HepG2 (cell line): ENCODE measurements at regions not wholly inside any gene's neighbourhood (a gene's known extent, or its start where the extent isn't known, plus 50 kb on each side); places are given as distances from the start of the nearest gene placed in this dataset.

Source experiments
- ATAC-seq: fragments of 200-7000 bp; cut with Tn5 transposase; 3 replicates; pipeline ENCODE4 v1.9.1; 2020; ENCODE audit warnings: mild to moderate bottlenecking, moderate library complexity
- BruUV-seq: library from RNA; stranded (reverse); fragments of 400-500 nt; replicated peaks from 2 replicates; lab custom pipeline; 2021; lab: Mats Ljungman, UMichigan
- CTCF ChIA-PET: fragments of 300-600 bp; formaldehyde crosslinking; extraction: SDS; loops from one replicate; lab custom pipeline; 2021; ENCODE audit warnings: low total read pairs, inconsistent platforms, low intra/inter-chr PET ratio; lab: Yijun Ruan, JAX
- POLR2A ChIA-PET: fragments of 350-600 bp; sonication (Branson Sonifier 250); formaldehyde crosslinking; loops from one replicate; lab custom pipeline; 2020; ENCODE audit warnings: antibody characterized with exemption, inconsistent platforms; lab: Yijun Ruan, JAX
- DNase-seq: peaks from one replicate; pipeline ENCODE4 v3.0.0-alpha.2; 2015; ENCODE audit warnings: low spot score
- FAIRE-seq: peaks from 3 replicates; lab custom pipeline; 2011; peaks lifted over from hg19 to GRCh38; lab: Jason Lieb, UNC
- H2AFZ ChIP-seq: one replicate; pipeline ENCODE4 v1.6.1; 2011; ENCODE audit warnings: low read length, inconsistent platforms
- H3K27ac ChIP-seq: fragments of 300-600 bp; 3 replicates; pipeline ENCODE4 v1.8.0; 2011; ENCODE audit warnings: mixed run types, mild to moderate bottlenecking, mixed read lengths, low read length, inconsistent platforms; ENCODE audit not compliant: insufficient read depth; ENCODE audit errors: extremely low read length
- H3K27me3 ChIP-seq, 2 experiments: fragments of 200-600 bp in 1 of 2; 2 replicates in 1 of 2; 3 replicates in 1 of 2; pipeline versions ENCODE4 v1.6.0 to v1.8.0; 2011; ENCODE audit warnings: low read length in 2 of 2, mild to moderate bottlenecking in 2 of 2, moderate library complexity in 2 of 2, inconsistent platforms in 1 of 2; ENCODE audit not compliant: insufficient read depth in 2 of 2, control insufficient read depth in 1 of 2
- H3K36me3 ChIP-seq, 2 experiments: fragments of 200-600 bp in 1 of 2; replicated peaks in 1 of 2; 2 replicates in 1 of 2; 3 replicates in 1 of 2; pipeline versions ENCODE4 v1.5.1 to v1.8.0; 2011; ENCODE audit warnings: low read length in 2 of 2, inconsistent platforms in 1 of 2; ENCODE audit not compliant: insufficient read depth in 2 of 2, control insufficient read depth in 1 of 2
- H3K4me1 ChIP-seq: 2 replicates; pipeline ENCODE4 v1.5.1; 2012; ENCODE audit warnings: low read length, inconsistent platforms; ENCODE audit not compliant: insufficient read depth
- H3K4me2 ChIP-seq: 2 replicates; pipeline ENCODE4 v1.6.0; 2011; ENCODE audit warnings: low read depth, low read length, inconsistent platforms
- H3K4me3 ChIP-seq, 3 experiments: fragments of 200-600 bp in 1 of 3; sonication (generic), shearing (Covaris generic) in 1 of 3; replicated peaks in 1 of 3; 2 replicates each; pipeline ENCODE4 v1.5.1; 2011 to 2016; ENCODE audit warnings: low read length in 3 of 3, inconsistent platforms in 2 of 3, low read depth in 2 of 3, mild to moderate bottlenecking in 2 of 3, control low read depth in 1 of 3, mixed read lengths in 1 of 3; ENCODE audit not compliant: insufficient read depth in 1 of 3
- H3K79me2 ChIP-seq: one replicate; pipeline ENCODE4 v1.6.1; 2011; ENCODE audit warnings: low read length, inconsistent platforms; ENCODE audit not compliant: insufficient read depth
- H3K9ac ChIP-seq: 2 replicates; pipeline ENCODE4 v1.6.0; 2011; ENCODE audit warnings: mild to moderate bottlenecking, low read depth, low read length, inconsistent platforms; ENCODE audit not compliant: insufficient read depth
- H3K9me3 ChIP-seq: 2 replicates; pipeline ENCODE4 v1.5.1; 2012; ENCODE audit warnings: mild to moderate bottlenecking, low read length
- H4K20me1 ChIP-seq: 2 replicates; pipeline ENCODE4 v1.6.0; 2011; ENCODE audit warnings: inconsistent platforms, mild to moderate bottlenecking, low read length, moderate library complexity; ENCODE audit not compliant: insufficient read depth
- CBX2 ChIP-seq, 2 experiments: fragments of 200-600 bp in 1 of 2; sonication (generic); formaldehyde crosslinking in 1 of 2; IDR thresholded peaks; 2 replicates each; pipeline versions ENCODE4 v1.7.0 to v1.8.1; 2018 to 2022; ENCODE audit warnings: low read depth in 2 of 2, low read length in 1 of 2, mild to moderate bottlenecking in 1 of 2, missing genetic modification reagents in 1 of 2
- GTF2F1 ChIP-seq: fragments of 150-350 bp; IDR thresholded peaks from 2 replicates; pipeline ENCODE4 v1.6.1; 2014; ENCODE audit warnings: low read length
- KDM4B ChIP-seq: sonication (generic); formaldehyde crosslinking; IDR thresholded peaks from 2 replicates; pipeline ENCODE4 v1.4.0; 2020; ENCODE audit warnings: missing genetic modification reagents
- KLF12 ChIP-seq: sonication (generic); formaldehyde crosslinking; IDR thresholded peaks from 2 replicates; pipeline ENCODE4 v1.4.0; 2020; ENCODE audit warnings: missing genetic modification reagents, borderline replicate concordance
- MBD4 ChIP-seq: IDR thresholded peaks from 2 replicates; pipeline ENCODE4 v1.6.1; 2012; ENCODE audit warnings: low read length, inconsistent platforms, borderline replicate concordance
- PCBP1 ChIP-seq: fragments of 200-400 bp; formaldehyde crosslinking; IDR thresholded peaks from 2 replicates; pipeline ENCODE4 v1.6.1; 2017; ENCODE audit warnings: mild to moderate bottlenecking, low read depth, low read length, borderline replicate concordance
- POLR2A ChIP-seq, 2 experiments: IDR thresholded peaks; 2 replicates each; pipeline ENCODE4 v1.6.1; 2011; ENCODE audit warnings: low read depth in 2 of 2, low read length in 2 of 2, mild to moderate bottlenecking in 1 of 2, moderate library complexity in 1 of 2; ENCODE audit not compliant: insufficient read depth in 1 of 2
- RFXAP ChIP-seq: sonication (generic); formaldehyde crosslinking; IDR thresholded peaks from 2 replicates; pipeline ENCODE4 v1.4.0; 2020; ENCODE audit warnings: missing genetic modification reagents, borderline replicate concordance
- SIX4 ChIP-seq: sonication (generic); formaldehyde crosslinking; IDR thresholded peaks from 2 replicates; pipeline ENCODE4 v1.4.0; 2020; ENCODE audit warnings: missing genetic modification reagents
- SOX6 ChIP-seq, 2 experiments: fragments of 450-650 bp in 1 of 2; sonication (generic) in 1 of 2; formaldehyde crosslinking in 1 of 2; IDR thresholded peaks; 2 replicates each; pipeline versions ENCODE4 v1.4.0 to v1.6.1; 2017 to 2020; ENCODE audit warnings: antibody characterized with exemption in 1 of 2, mild to moderate bottlenecking in 1 of 2, missing genetic modification reagents in 1 of 2
- U2AF2 ChIP-seq: fragments of 200-400 bp; formaldehyde crosslinking; IDR thresholded peaks from 2 replicates; pipeline ENCODE4 v1.6.1; 2017; ENCODE audit warnings: low read depth, mild to moderate bottlenecking, low read length
- ZBTB7B ChIP-seq: sonication (generic); formaldehyde crosslinking; IDR thresholded peaks from 2 replicates; pipeline ENCODE4 v1.4.0; 2020; ENCODE audit warnings: missing genetic modification reagents
- ZFY ChIP-seq: sonication (generic); formaldehyde crosslinking; IDR thresholded peaks from 2 replicates; pipeline ENCODE4 v1.4.0; 2020; ENCODE audit warnings: missing genetic modification reagents
- ZNF251 ChIP-seq: sonication (generic); formaldehyde crosslinking; IDR thresholded peaks from 2 replicates; pipeline ENCODE4 v1.9.0; 2021; ENCODE audit warnings: mild to moderate bottlenecking, missing genetic modification reagents
- ZNF501 ChIP-seq: sonication (generic); formaldehyde crosslinking; IDR thresholded peaks from 2 replicates; pipeline ENCODE4 v1.5.1; 2020; ENCODE audit warnings: mild to moderate bottlenecking, moderate library complexity, missing genetic modification reagents
- WGBS: methylation state at CpG from one replicate; pipeline ENCODE4 v1.1.6; 2017; ENCODE audit warnings: low lambda C conversion rate; 5-methylcytosine and 5-hydroxymethylcytosine counted together
- in situ Hi-C: cut with HindIII; loops from 2 replicates; pipeline ENCODE4 v1.10.0; 2017; ENCODE audit warnings: low pct_unique_long_range_greater_than_20kb; ENCODE audit not compliant: extremely low pct_ligation_motif_present
- intact Hi-C: fragments of 100-400 bp; cut with micrococcal nuclease; formaldehyde crosslinking; loops from one replicate; pipeline ENCODE4 v1.10.0; 2022; ENCODE audit not compliant: unreplicated experiment
- TF ChIP-seq, protein P1 (sequence below): IDR thresholded peaks from 2 replicates; pipeline ENCODE4 v1.6.1; 2012; ENCODE audit warnings: low read length, improper control_type of control experiment
- TF ChIP-seq, protein P2 (sequence below): sonication (generic); formaldehyde crosslinking; IDR thresholded peaks from 2 replicates; pipeline ENCODE4 v1.4.0; 2020; ENCODE audit warnings: missing genetic modification reagents, mild to moderate bottlenecking, borderline replicate concordance

DNA sequence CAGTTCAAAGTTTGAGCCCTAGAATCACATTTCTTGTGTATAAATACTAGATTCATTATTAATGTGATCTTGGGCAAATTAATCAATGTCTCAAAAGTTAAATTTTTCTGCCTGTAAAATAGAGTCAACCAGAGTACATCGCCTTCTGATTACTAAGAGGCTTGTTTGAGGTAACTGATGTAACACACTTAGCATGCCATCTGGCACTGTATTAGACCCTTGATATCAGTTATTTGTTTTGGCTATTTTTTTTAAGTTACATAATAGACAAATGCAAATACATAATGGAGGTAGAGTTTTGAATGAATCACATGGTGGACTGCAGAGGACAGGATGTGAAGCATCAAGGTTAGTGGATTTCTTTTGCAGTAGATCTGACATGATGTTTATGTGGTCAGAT, 298.4 kb downstream of the ADGRL2 start:
- no peak overlapping the region for H3K9ac ChIP-seq
- H4K20me1 ChIP-seq, result no peaks in the 10 kb centered on the region
- no peaks in the 10 kb centered on the region for H3K79me2 ChIP-seq
- FAIRE-seq, result no peak
- no peak for ATAC-seq
- no peak overlapping the region for H3K4me2 ChIP-seq
- in situ Hi-C loops, result no loop called here
- H3K9me3 ChIP-seq, result peaks cover 55% of the 10 kb centered on the region; the same call in 1 of the 2 replicates
- no TSS peak for BruUV-seq
- H3K27me3 ChIP-seq, result no peaks in the 10 kb centered on the region; a peak in 1 of 5 replicates
- ChIA-PET CTCF (no interaction called here), POLR2A (no interaction called here)
- TF ChIP-seq POLR2A (IDR thresholded peaks at IDR 0.05; ENCODE audit: insufficient read depth in 1 of 2, low read depth in 2 of 2, low read length in 2 of 2), result no peak
- TF ChIP-seq RFXAP (CRISPR knock-in tag), result no peak
- TF ChIP-seq ZNF501 (CRISPR knock-in tag), result no peak
- no peak for TF ChIP-seq KDM4B (CRISPR knock-in tag)
- no peak for TF ChIP-seq PCBP1
- TF ChIP-seq, all 625 proteins: peak for 0
- intact Hi-C loops, result no loop called here
- Histone ChIP-seq H2AFZ (no peak overlapping the region), H3K4me3 (no peak overlapping the region), H3K4me1 (no peaks in the 10 kb centered on the region), H3K36me3 (no peaks in the 10 kb centered on the region), H3K27ac (no peak overlapping the region)
- no peak for DNase-seq
- 0% methylated on average over 1 of the region's 1 CpG for WGBS

DNA sequence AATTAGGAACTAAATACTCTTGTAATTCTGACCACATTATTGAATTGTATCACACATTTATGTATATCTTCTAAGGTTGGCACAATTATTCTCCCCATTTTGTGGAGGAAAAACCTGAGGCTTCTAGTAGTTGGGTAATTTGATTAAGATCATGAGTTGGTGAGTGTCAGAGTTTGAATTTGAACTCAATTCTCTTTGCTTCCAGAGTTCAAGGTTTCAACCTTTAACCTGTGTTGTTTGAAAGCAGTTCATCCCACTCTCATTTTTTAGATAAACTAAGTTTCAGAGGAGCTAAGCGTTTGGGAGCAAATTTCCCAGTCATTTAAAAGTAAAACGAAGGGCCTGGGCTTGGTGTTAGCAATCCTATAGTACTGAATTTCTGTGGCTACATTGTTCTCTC, 293.4 kb downstream of the ADGRL2 start:
- H2AFZ ChIP-seq, result no peak overlapping the region
- H3K4me2 ChIP-seq, result no peak overlapping the region
- 5% methylated on average over 2 of the region's 2 CpGs for WGBS
- ChIA-PET POLR2A (no interaction called here), CTCF (no interaction called here)
- no peak for ATAC-seq
- intact Hi-C loops, result no loop called here
- no peaks in the 10 kb centered on the region for H3K4me1 ChIP-seq
- H3K27me3 ChIP-seq, result no peaks in the 10 kb centered on the region; a peak in 1 of 5 replicates
- FAIRE-seq, result no peak
- no TSS peak for BruUV-seq
- H3K79me2 ChIP-seq, result no peaks in the 10 kb centered on the region
- no peaks in the 10 kb centered on the region for H3K36me3 ChIP-seq
- no peak for DNase-seq
- no peak overlapping the region for H3K9ac ChIP-seq
- peaks cover 53% of the 10 kb centered on the region for H3K9me3 ChIP-seq
- H3K4me3 ChIP-seq, result no peak overlapping the region
- H3K27ac ChIP-seq, result no peak overlapping the region
- in situ Hi-C loops, result no loop called here
- H4K20me1 ChIP-seq, result no peaks in the 10 kb centered on the region
- TF ChIP-seq CBX2 (IDR thresholded peaks at IDR 0.05; ENCODE audit: low read depth, low read length) (no peak), CBX2 (CRISPR knock-in tag; IDR thresholded peaks at IDR 0.05; ENCODE audit: low read depth) (no peak), SIX4 (CRISPR knock-in tag) (no peak), U2AF2 (no peak), GTF2F1 (no peak), ZNF251 (CRISPR knock-in tag) (no peak), MBD4 (no peak), KLF12 (CRISPR knock-in tag) (no peak), SOX6 (IDR thresholded peaks at IDR 0.05) (no peak), SOX6 (CRISPR knock-in tag; IDR thresholded peaks at IDR 0.05) (no peak), ZFY (no peak), ZBTB7B (no peak)
- TF ChIP-seq, protein P1, sequence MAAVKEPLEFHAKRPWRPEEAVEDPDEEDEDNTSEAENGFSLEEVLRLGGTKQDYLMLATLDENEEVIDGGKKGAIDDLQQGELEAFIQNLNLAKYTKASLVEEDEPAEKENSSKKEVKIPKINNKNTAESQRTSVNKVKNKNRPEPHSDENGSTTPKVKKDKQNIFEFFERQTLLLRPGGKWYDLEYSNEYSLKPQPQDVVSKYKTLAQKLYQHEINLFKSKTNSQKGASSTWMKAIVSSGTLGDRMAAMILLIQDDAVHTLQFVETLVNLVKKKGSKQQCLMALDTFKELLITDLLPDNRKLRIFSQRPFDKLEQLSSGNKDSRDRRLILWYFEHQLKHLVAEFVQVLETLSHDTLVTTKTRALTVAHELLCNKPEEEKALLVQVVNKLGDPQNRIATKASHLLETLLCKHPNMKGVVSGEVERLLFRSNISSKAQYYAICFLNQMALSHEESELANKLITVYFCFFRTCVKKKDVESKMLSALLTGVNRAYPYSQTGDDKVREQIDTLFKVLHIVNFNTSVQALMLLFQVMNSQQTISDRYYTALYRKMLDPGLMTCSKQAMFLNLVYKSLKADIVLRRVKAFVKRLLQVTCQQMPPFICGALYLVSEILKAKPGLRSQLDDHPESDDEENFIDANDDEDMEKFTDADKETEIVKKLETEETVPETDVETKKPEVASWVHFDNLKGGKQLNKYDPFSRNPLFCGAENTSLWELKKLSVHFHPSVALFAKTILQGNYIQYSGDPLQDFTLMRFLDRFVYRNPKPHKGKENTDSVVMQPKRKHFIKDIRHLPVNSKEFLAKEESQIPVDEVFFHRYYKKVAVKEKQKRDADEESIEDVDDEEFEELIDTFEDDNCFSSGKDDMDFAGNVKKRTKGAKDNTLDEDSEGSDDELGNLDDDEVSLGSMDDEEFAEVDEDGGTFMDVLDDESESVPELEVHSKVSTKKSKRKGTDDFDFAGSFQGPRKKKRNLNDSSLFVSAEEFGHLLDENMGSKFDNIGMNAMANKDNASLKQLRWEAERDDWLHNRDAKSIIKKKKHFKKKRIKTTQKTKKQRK, result no peak
- TF ChIP-seq, protein P2, sequence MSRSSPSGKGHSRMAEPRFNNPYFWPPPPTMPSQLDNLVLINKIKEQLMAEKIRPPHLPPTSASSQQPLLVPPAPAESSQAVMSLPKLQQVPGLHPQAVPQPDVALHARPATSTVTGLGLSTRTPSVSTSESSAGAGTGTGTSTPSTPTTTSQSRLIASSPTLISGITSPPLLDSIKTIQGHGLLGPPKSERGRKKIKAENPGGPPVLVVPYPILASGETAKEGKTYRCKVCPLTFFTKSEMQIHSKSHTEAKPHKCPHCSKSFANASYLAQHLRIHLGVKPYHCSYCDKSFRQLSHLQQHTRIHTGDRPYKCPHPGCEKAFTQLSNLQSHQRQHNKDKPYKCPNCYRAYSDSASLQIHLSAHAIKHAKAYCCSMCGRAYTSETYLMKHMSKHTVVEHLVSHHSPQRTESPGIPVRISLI (CRISPR knock-in tag), result no peak
